K562 (cell line): ENCODE measurements at regions not wholly inside any gene's neighbourhood (a gene's known extent, or its start where the extent isn't known, plus 50 kb on each side); places are given as distances from the start of the nearest gene placed in this dataset.

ENCODE experiments used
- BRF2 ChIP-seq: IDR thresholded peaks from 3 replicates; pipeline ENCODE4 v1.6.1; 2011; ENCODE audit warnings: borderline replicate concordance, mild to moderate bottlenecking; ENCODE audit not compliant: insufficient read length, insufficient read depth
- KLF6 ChIP-seq: fragments of 250-450 bp; sonication (Bioruptor Pico); IDR thresholded peaks from 2 replicates; pipeline ENCODE4 v1.4.0; 2020; ENCODE audit warnings: mild to moderate bottlenecking, moderate library complexity, borderline replicate concordance
- PURB ChIP-seq: sonication (generic); formaldehyde crosslinking; IDR thresholded peaks from 2 replicates; pipeline ENCODE4 v1.9.0; 2021; ENCODE audit warnings: low read depth, mild to moderate bottlenecking, missing genetic modification reagents
- SMAD3 ChIP-seq: fragments of 450-650 bp; formaldehyde crosslinking; conservative IDR thresholded peaks from 2 replicates; pipeline ENCODE4 v1.4.0; 2020; ENCODE audit warnings: mild to moderate bottlenecking
- TSHZ1 ChIP-seq: fragments of 250-450 bp; sonication (Bioruptor Pico); IDR thresholded peaks from 2 replicates; pipeline ENCODE4 v1.4.0; 2020; ENCODE audit warnings: mild to moderate bottlenecking, moderate library complexity
- ZHX1 ChIP-seq: fragments of 150-350 bp; conservative IDR thresholded peaks from 2 replicates; pipeline ENCODE4 v1.6.1; 2014; ENCODE audit warnings: low read length
- TF ChIP-seq, protein P1 (sequence below), 2 experiments: fragments of 150-350 bp in 1 of 2; IDR thresholded peaks; 2 replicates each; pipeline ENCODE4 v1.6.1; 2012 to 2016; ENCODE audit warnings: low read depth in 2 of 2, low read length in 2 of 2, mild to moderate bottlenecking in 1 of 2, moderate library complexity in 1 of 2

DNA sequence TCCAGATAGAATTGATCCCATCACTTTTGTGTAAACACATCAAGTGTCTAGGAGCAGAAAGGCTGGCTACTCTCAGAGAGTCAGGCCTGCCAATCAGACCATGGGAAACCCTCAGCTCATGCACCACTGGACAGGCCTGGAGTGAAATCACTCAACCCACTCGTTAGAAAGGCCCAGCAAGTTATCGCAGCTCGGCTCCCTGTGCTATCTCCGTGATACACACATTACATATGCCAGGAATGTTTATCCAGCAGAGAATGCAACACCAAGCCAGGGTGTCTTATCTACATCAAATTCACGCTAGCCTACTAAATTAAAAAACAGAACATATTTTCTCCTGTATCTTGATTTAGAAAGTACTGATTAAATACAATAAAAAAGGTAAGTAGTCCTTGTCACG, 232.4 kb upstream of the FOXQ1 start (continued):
- TF ChIP-seq TSHZ1 (CRISPR knock-in tag) (no peak), ZHX1 (no peak), SMAD3 (CRISPR knock-in tag) (no peak), KLF6 (CRISPR knock-in tag) (no peak), BRF2 (no peak), PURB (CRISPR knock-in tag) (no peak)
- TF ChIP-seq, protein P1, sequence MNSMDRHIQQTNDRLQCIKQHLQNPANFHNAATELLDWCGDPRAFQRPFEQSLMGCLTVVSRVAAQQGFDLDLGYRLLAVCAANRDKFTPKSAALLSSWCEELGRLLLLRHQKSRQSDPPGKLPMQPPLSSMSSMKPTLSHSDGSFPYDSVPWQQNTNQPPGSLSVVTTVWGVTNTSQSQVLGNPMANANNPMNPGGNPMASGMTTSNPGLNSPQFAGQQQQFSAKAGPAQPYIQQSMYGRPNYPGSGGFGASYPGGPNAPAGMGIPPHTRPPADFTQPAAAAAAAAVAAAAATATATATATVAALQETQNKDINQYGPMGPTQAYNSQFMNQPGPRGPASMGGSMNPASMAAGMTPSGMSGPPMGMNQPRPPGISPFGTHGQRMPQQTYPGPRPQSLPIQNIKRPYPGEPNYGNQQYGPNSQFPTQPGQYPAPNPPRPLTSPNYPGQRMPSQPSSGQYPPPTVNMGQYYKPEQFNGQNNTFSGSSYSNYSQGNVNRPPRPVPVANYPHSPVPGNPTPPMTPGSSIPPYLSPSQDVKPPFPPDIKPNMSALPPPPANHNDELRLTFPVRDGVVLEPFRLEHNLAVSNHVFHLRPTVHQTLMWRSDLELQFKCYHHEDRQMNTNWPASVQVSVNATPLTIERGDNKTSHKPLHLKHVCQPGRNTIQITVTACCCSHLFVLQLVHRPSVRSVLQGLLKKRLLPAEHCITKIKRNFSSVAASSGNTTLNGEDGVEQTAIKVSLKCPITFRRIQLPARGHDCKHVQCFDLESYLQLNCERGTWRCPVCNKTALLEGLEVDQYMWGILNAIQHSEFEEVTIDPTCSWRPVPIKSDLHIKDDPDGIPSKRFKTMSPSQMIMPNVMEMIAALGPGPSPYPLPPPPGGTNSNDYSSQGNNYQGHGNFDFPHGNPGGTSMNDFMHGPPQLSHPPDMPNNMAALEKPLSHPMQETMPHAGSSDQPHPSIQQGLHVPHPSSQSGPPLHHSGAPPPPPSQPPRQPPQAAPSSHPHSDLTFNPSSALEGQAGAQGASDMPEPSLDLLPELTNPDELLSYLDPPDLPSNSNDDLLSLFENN (IDR thresholded peaks at IDR 0.05; ENCODE audit: low read depth in 2 of 2, low read length in 2 of 2): no peak
